Endothelial cell of umbilical vein (primary cell): ENCODE measurements at regions not wholly inside any gene's neighbourhood (a gene's known extent, or its start where the extent isn't known, plus 50 kb on each side); places are given as distances from the start of the nearest gene placed in this dataset.

Experiments
- BruUV-seq: library from RNA; stranded (reverse); fragments of 400-500 nt; replicated peaks from 2 replicates; lab custom pipeline; 2021; lab: Mats Ljungman, UMichigan
- CTCF ChIA-PET: fragments of 300-600, 350-600 bp; sonication (Branson Sonifier 250); formaldehyde crosslinking; loops from one replicate; lab custom pipeline; 2021; ENCODE audit warnings: antibody characterized with exemption, inconsistent platforms; lab: Charles Lee
- POLR2A ChIA-PET: fragments of 300-600, 350-600 bp; sonication (Branson Sonifier 250); formaldehyde crosslinking; loops from one replicate; lab custom pipeline; 2021; ENCODE audit warnings: antibody characterized with exemption, inconsistent platforms; lab: Charles Lee
- DNase-seq: peaks from one replicate; pipeline ENCODE4 v3.0.0-alpha.2; 2011; ENCODE audit warnings: low read depth, low spot score
- FAIRE-seq: peaks from 2 replicates; lab custom pipeline; 2011; peaks lifted over from hg19 to GRCh38; lab: Jason Lieb, UNC
- H2AFZ ChIP-seq: 2 replicates; pipeline ENCODE4 v1.6.0; 2012; ENCODE audit warnings: low read depth, low read length, control low read depth, inconsistent platforms
- H3K27ac ChIP-seq: 2 replicates; pipeline ENCODE4 v1.5.1; 2011; ENCODE audit warnings: low read depth, mild to moderate bottlenecking, control low read depth, low read length, moderate library complexity; ENCODE audit not compliant: insufficient read depth
- H3K27me3 ChIP-seq, 2 experiments: 2 replicates each; pipeline versions ENCODE4 v1.6.0 to v1.6.1; 2011; ENCODE audit warnings: low read length in 2 of 2, mixed read lengths in 1 of 2; ENCODE audit not compliant: control insufficient read depth in 2 of 2, insufficient read depth in 2 of 2
- H3K36me3 ChIP-seq, 2 experiments: 2 replicates in 1 of 2; 3 replicates in 1 of 2; pipeline ENCODE4 v1.5.1; 2011; ENCODE audit warnings: low read length in 2 of 2, mild to moderate bottlenecking in 1 of 2, moderate library complexity in 1 of 2; ENCODE audit not compliant: control insufficient read depth in 2 of 2, insufficient read depth in 2 of 2; ENCODE audit errors: extremely low read depth in 1 of 2
- H3K4me1 ChIP-seq: 3 replicates; pipeline ENCODE4 v1.5.1; 2011; ENCODE audit warnings: mild to moderate bottlenecking, low read length; ENCODE audit not compliant: control insufficient read depth, insufficient read depth; ENCODE audit errors: extremely low read depth
- H3K4me2 ChIP-seq: 2 replicates; pipeline ENCODE4 v1.6.1; 2011; ENCODE audit warnings: low read length, control low read depth, mixed read lengths; ENCODE audit not compliant: insufficient read depth
- H3K4me3 ChIP-seq, 3 experiments: fragments of 200-600 bp in 1 of 3; sonication (generic), shearing (Covaris generic) in 1 of 3; replicated peaks in 1 of 3; 2 replicates each; pipeline ENCODE4 v1.5.1; 2011 to 2016; ENCODE audit warnings: control low read depth in 3 of 3, low read length in 3 of 3, mild to moderate bottlenecking in 2 of 3, inconsistent platforms in 1 of 3, low read depth in 1 of 3, moderate library complexity in 1 of 3; ENCODE audit not compliant: insufficient read depth in 1 of 3
- H3K79me2 ChIP-seq: 2 replicates; pipeline ENCODE4 v1.6.0; 2012; ENCODE audit warnings: low read length, inconsistent platforms; ENCODE audit not compliant: control insufficient read depth, insufficient read depth
- H3K9ac ChIP-seq: replicated peaks from 2 replicates; pipeline ENCODE3; 2011; ENCODE audit warnings: low read length, control low read depth; ENCODE audit not compliant: insufficient read depth; ENCODE audit errors: extremely low read depth
- H3K9me1 ChIP-seq: replicated peaks from 3 replicates; pipeline ENCODE4 v1.6.0; 2011; ENCODE audit warnings: mild to moderate bottlenecking, low read length; ENCODE audit not compliant: control insufficient read depth, insufficient read depth; ENCODE audit errors: extremely low read depth
- H3K9me3 ChIP-seq: replicated peaks from 2 replicates; pipeline ENCODE4 v1.5.1; 2012; ENCODE audit warnings: low read length, inconsistent platforms; ENCODE audit not compliant: control insufficient read depth, insufficient read depth
- H4K20me1 ChIP-seq: replicated peaks from 2 replicates; pipeline ENCODE3; 2011; ENCODE audit warnings: mild to moderate bottlenecking, low read length; ENCODE audit not compliant: control insufficient read depth, insufficient read depth; ENCODE audit errors: extremely low read depth
- CTCF ChIP-seq, 2 donors: IDR thresholded peaks; 1 replicate in 1 of 2; 2 replicates in 1 of 2; pipeline ENCODE4 v1.5.1; 2011; ENCODE audit warnings: low read length in 2 of 2, mild to moderate bottlenecking in 2 of 2, moderate library complexity in 2 of 2, control low read depth in 1 of 2, inconsistent platforms in 1 of 2, low read depth in 1 of 2; ENCODE audit not compliant: insufficient read depth in 1 of 2; ENCODE audit errors: extremely low read depth in 1 of 2
- EZH2 ChIP-seq: IDR thresholded peaks from 2 replicates; pipeline ENCODE4 v1.6.1; 2012; ENCODE audit warnings: borderline replicate concordance, low read depth, mild to moderate bottlenecking, moderate library complexity, low read length, inconsistent platforms; ENCODE audit not compliant: severe bottlenecking
- FOS ChIP-seq: IDR thresholded peaks from 2 replicates; pipeline ENCODE4 v1.6.1; 2011; ENCODE audit warnings: mild to moderate bottlenecking, low read length, moderate library complexity, borderline replicate concordance; ENCODE audit not compliant: insufficient read depth
- GATA2 ChIP-seq: IDR thresholded peaks from 2 replicates; pipeline ENCODE4 v1.7.0; 2011; ENCODE audit warnings: low read depth, mild to moderate bottlenecking, moderate library complexity, mixed read lengths, low read length; ENCODE audit not compliant: insufficient read length, insufficient read depth
- JUN ChIP-seq: IDR thresholded peaks from 2 replicates; pipeline ENCODE4 v1.6.1; 2011; ENCODE audit warnings: borderline replicate concordance, low read depth; ENCODE audit not compliant: insufficient read length, insufficient read depth
- MAX ChIP-seq: IDR thresholded peaks from 2 replicates; pipeline ENCODE4 v1.6.1; 2011; ENCODE audit not compliant: insufficient read depth, insufficient read length
- MYC ChIP-seq: IDR thresholded peaks from one replicate; pipeline ENCODE4 v1.6.1; 2011; ENCODE audit warnings: mild to moderate bottlenecking, low read depth, low read length
- POLR2A ChIP-seq: IDR thresholded peaks from 2 replicates; pipeline ENCODE4 v1.6.1; 2012; ENCODE audit warnings: low read depth, mild to moderate bottlenecking, control low read depth, low read length
- POLR2AphosphoS5 ChIP-seq: IDR thresholded peaks from 2 replicates; pipeline ENCODE4 v1.6.1; 2012; ENCODE audit warnings: low read depth, mild to moderate bottlenecking, control low read depth, low read length, moderate library complexity; ENCODE audit not compliant: insufficient read depth
- dilution Hi-C: fragments of 300-500 bp; cut with MboI; formaldehyde crosslinking; loops from one replicate; pipeline ENCODE4 v1.15.0; 2019; ENCODE audit warnings: low sequenced_read_pairs; ENCODE audit not compliant: extremely low pct_ligation_motif_present
- intact Hi-C: fragments of 100-400 bp; cut with micrococcal nuclease; formaldehyde crosslinking; loops from one replicate; pipeline ENCODE4 v1.10.0; 2022

GRCh38 chr15:89015412-89016097 lies 72.7 kb upstream of the ABHD2 start:
- Histone ChIP-seq H3K27ac (no peak overlapping the region), H3K9me1 (no peaks in the 10 kb centered on the region), H3K4me3 (no peak overlapping the region), H3K4me1 (no peaks in the 10 kb centered on the region), H3K27me3 (peaks cover 6 to 18% of the 10 kb centered on the region in 2 experiments), H4K20me1 (no peaks in the 10 kb centered on the region), H3K4me2 (no peak overlapping the region), H3K79me2 (no peaks in the 10 kb centered on the region), H3K9me3 (no peaks in the 10 kb centered on the region), H3K9ac (no peak overlapping the region), H3K36me3 (no peaks in the 10 kb centered on the region), H2AFZ (no peak overlapping the region)
- ChIA-PET CTCF (interaction anchor here (0.7 to 1.4 kb wide), 4 partner anchors 96 to 191 kb away, joined by 3 to 11 read pairs (median 3); no protein-coding TSS in a partner anchor), POLR2A (no interaction called here)
- DNase-seq, result no peak
- dilution Hi-C loops (no loop called here), intact Hi-C loops (no loop called here)
- no peak for FAIRE-seq
- no TSS peak for BruUV-seq
- TF ChIP-seq POLR2A (no peak), MAX (no peak), MYC (no peak), POLR2AphosphoS5 (no peak), FOS (no peak), GATA2 (no peak), EZH2 (no peak), CTCF (IDR thresholded peaks at IDR 0.05; ENCODE audit: extremely low read depth in 1 of 2, insufficient read depth in 1 of 2, low read depth in 1 of 2, low read length in 2 of 2) (no peak), JUN (no peak)
